HG02642 (cell line): ENCODE measurements at regions not wholly inside any gene's neighbourhood (a gene's known extent, or its start where the extent isn't known, plus 50 kb on each side); places are given as distances from the start of the nearest gene placed in this dataset.
"Not testable (repeated sequence)": the region's sequence is repeated elsewhere in the genome, so short reads cannot be mapped to it uniquely, and the experiment has no call there.

Experiments used
- ATAC-seq: cut with Tn5 transposase; IDR thresholded peaks from one replicate; pipeline ENCODE4 v1.9.1; 2021; ENCODE audit warnings: mild to moderate bottlenecking; ENCODE audit not compliant: unreplicated experiment, poor library complexity

DNA sequence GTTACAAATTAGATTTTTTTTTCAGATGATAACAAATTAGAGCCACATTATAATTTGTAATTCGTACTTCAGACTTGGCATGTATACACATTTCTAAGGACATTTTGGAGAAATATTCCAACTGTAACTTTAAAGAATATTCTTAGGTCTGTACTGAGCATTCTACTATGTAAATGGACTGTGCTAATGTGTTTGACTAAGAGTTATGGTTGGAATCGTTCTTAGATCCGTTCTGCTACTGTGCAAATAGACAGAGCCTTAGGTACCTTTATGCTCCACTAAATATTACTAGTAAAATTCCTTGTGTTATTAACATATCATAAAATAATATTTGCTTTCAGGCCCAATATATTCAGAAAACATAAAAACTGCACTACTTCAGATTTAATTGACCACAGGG lies 1180.0 kb upstream of the TENM3 start:
- no peak for ATAC-seq

DNA sequence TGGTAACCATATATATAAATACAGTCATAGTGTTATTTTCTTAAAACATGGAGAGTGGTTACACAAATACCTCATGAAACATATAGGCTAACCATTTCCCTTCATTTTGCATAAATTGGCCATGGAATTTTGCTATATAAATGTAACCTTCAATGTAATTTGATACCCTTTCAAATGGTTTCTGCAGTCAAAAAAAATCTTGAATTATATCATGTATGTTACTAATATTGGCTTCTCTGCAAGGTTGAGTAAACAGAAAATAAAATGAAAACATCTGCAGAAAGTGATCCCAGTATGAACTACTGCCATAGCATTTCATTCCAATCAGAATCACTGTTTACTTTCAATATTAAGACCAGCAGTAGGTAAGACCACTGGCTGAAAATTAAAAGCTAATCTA lies 1165.9 kb upstream of the TENM3 start:
- no peak for ATAC-seq

DNA sequence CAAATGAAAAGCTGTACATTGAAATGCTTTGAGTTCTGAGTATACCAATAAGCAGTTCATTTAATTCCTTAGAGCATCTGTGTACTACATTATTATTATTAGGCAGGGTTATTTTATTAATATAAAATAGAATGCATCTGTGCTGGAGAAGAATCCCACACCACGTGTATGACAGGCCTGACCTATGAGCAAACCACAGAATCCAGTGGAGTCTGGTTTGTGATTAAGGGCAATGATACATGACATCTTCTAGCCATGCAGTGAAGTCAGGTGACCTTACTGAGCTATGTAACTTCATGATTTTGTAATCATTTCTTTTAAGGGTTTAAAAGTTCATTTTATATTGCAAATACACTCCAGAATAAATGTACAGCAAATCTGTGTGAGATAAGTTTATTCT lies 1165.0 kb upstream of the TENM3 start:
- ATAC-seq, result no peak

DNA sequence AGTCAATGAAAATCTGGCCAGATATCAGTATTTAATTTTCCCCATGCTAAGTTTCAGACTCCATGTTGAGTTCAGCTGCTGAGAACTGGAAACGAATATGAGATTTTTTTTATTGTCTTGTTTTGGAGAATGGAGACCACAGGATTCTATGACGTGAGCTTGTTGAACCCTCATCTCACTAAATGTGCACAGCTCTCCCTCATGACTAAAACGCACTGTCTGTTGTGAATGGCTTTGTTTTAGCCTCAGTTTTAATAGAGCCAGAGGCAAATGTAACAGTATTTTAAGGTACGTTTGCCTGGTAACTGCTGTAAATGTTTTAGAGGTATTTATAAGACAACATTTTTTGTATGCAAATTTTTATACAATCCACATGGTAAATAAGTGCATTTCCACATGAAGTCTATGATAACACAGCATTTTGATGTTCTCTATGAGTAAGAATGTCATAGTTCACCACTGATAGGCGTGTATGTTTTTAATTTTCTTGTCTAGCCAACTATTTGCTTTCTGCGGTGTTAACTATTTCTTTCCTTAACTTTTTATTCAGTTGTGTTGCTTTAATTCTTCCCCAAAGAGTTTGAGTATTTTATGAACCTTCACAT lies 1159.3 kb upstream of the TENM3 start:
- no peak for ATAC-seq

DNA sequence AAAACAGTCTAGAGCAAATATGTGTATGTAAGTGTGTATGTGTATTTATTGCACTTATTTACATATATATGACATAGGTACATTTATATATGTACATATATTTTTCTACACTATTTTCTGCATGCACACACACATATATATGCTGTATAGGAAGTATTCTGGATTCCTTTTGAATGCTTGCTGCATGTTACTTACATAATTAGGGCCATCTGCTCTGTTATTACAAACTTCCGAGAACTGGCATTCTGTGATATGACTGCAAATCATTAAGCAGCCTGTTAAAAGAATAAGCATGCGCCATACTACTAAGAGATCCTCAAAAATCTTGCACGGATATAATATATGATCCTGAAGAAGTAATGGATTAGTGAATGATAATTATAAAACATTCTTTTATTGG lies 1157.6 kb upstream of the TENM3 start:
- ATAC-seq, result no peak

DNA sequence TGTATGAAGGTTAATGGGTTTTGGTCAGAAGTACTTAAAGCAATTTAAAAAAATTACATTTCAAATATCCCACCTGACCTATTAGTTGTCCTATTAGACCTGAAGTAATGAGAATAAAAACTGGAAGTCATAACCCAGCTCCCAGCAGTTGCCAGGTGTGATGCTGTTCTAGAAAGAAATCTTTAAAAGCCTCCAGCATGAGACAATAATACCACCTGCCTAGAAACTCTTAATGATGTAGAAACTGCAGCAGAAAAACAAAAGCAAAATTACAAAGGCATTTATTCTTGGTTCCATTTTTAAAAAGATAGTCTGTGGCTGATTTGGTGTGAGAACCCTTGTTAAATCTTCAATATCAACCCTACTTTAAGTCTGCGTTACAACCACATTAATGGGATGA lies 1137.7 kb upstream of the TENM3 start:
- ATAC-seq, result no peak

DNA sequence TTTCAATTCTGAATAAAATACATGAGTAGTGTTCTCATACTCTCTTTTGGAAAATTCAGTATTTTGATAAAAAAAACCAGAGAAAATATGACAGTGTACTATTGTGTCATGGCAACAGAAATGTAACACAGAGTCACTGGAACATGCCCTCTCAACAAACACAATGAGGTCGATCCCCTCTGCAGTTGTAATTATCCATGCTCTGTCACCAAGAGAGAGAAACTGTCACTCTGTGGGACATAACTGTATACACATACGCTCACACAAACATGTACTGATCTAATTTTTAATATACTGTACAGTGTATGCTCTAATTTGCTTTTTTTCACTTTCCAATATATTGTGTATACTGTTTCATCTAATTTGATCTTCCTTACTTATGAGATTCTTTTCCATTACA lies 1136.8 kb upstream of the TENM3 start:
- ATAC-seq, result no peak

DNA sequence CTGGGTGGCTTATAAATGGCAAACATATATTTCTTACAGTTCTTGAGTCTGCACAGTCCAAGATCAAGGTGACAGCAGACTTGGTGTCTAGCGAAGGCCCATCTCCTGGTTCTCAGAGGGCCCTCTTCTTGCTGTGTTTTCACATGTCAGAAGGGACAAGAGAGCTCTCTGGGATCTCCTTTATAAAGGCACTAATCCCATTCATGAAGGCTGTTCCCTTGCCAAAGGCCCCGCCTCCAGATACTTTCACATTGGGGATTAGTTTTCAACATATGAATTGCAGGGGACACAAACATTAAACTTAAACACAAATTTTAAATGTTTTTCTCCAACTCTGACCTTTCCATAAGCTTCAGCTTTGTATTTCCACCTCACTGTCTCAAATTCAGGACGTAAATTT lies 1135.0 kb upstream of the TENM3 start:
- no peak for ATAC-seq

DNA sequence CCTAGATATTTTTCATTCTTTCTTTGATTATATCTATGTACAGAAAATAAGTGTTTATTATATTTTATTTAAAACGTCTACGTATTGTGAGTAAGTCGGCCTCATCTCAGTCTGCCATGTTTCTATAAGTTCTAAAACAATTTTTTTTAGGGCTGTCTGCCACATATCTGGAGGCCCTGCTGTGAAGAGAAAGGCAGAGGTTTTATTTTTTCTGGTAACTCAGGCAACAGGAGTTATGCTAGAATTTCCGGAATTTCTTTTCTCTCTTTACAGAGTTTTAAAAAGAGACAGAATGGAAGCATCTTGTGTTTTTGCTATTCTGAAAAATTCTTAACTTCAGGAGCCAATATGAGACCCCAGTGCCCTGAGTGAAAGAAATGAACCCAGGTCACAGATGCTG lies 1124.0 kb upstream of the TENM3 start:
- no peak for ATAC-seq

DNA sequence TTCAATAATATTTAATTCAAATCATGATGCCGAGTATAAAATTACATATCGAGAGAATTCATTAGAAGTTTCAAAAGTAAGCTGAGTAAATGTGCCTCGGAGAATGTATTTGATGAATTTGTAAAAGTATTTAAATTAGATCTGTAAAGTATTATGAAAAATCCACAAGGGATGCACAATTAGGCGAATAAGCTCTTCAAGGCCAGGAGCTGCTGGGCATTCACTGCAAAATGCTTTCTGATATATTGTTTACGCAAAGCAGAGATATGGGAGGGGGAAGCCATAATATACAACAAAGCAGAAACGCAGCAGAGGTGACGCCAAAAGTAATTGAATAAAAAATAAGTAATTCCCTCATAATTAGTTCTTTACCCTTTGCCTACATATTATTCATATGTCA lies 1121.5 kb upstream of the TENM3 start:
- ATAC-seq, result no peak

DNA sequence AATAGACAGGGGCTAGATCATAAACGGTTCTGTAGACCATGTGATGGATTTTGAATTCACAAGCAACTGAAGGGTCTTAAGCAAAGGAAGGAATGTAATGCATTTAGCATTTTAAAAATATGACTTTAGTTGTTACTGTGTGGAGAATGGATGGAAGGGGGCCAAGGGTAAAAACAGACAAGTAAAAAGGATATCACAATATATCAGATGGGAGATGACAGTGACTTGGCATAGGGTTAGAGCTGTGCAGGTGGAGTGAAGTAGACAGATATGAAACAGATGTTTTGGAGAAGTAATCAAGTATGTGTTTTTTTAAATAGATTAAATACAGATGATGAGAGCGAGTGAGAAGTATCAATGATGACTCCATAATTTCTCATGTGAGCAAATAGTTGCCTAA lies 1116.0 kb upstream of the TENM3 start:
- ATAC-seq, result no peak

DNA sequence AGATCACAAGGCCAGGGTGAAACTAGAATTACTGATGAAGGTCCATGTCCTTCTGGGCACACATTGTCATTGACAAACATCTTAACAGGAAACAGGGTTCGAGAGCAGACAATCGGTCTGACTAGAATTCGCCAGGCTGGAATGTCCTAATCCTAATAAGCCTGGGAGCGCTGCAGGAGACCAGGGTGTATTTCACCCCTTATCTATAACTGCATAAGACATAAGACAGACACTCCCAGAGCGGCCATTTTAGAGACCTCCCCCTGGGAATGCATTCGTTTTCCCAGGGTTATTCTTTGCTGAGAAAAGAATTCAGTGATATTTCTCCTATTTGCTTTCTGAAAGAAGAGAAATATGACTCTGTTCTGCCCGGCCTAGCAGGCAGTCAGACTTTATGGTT lies 1112.9 kb upstream of the TENM3 start:
- not testable (repeated sequence) for ATAC-seq

DNA sequence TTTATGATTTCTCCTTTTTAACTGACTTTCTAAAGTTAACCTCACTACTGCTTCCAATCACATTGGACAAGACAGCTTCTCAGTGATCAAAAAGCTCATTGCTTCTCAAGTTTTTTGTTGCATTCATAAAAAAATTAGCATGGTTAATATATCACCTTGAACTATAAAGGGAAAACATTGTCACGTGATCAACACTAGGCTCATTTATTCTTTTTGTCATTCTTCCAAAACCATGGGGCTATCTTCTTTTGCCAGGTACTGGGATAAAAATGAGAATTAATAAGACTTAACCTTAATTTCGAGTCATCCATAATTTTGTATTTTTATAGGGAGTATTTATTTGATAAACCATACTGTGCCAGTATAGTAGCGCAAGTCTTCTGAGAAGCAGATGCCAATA lies 1105.9 kb upstream of the TENM3 start:
- ATAC-seq, result no peak

DNA sequence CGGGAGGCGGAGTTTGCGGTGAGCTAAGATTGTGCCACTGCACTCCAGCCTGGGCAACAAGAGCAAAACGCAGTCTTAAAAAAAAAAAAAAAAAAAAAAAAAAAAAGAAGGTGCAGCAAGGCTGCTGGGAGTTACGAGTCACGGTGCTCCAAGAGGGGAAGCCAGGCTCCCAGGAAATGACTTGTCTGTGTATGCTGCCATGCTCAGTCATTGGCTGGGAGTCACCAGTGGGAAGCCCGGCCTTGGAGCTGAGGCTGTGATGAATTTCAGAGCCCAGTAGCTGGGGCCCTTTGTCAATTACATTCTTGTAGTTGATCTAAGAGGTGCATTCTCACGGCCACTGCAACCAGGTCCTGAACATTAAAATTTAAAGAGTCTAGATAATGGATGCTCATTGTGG lies 1105.1 kb upstream of the TENM3 start:
- no peak for ATAC-seq

DNA sequence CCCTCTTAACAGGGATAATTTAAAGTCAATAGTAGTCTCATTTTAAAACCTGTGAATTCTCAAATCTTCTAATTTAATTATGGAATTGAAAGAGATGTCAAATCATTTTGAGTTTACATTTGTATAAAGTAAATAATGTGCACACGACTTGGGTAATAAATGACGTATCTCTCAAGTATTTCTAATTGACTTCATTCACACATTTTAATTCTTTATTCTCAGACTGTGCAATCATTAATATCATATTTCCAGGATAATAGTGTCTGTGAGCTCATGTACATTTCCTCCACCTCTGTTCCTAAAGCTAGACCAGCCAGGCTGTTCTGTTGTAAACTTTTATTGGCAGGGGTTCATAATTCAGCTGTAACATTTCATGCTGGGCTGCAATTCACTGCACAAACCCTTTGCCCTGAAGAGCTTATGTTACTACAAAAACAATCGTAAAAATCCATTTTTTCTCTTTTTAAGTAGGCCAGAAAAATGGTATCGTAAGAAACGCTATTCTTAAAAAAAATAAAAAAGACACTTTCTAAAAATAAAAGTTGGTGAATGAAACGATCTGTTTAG lies 1103.1 kb upstream of the TENM3 start:
- no peak for ATAC-seq

DNA sequence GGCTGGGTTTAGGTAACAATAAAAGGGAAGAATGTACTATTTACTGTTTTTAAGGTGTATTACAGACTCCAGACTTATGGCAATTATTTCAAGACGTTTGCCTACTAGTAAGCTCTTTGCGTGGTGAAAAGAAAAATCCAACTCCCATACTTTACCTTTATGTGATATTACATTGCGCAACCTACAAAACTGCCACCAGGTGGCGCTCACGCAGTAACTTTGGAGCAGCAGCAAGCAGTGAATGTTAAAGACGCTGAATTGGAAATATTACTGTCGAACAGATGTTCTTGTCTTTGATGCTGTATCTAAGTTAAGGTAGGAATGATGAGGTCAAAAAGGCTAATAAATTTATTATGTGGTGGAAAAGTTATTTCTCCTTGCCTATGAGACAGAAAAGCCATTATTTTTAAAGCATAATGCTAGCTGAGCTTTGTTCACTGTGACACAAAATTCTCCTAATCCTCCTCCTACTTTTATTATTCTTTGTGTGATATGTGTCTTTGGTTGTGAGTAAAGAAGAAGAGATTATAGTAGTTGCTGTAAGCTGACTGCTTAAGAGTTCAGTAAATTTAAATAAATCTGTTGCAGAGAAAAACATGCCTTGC lies 1099.8 kb upstream of the TENM3 start:
- peak; percentile 92 for ATAC-seq

DNA sequence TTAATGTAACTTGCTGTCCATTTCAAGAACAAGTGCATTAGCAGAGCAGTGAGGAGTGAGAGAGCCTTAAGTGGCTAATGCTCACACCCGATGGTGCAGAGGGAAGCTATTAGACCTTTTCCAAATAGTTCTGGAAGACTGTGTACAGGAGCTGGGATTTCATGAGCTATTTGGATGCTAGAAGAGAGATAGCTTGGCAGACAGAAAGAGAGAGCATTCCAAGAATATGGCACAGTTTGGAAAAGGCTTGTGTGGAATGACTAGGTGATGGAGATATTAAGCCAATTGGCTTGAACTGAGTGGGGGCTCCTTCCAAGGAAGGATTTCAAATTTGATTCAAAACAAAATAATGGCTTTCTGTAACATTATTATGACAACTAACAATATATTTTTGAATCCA lies 1097.2 kb upstream of the TENM3 start:
- no peak for ATAC-seq

DNA sequence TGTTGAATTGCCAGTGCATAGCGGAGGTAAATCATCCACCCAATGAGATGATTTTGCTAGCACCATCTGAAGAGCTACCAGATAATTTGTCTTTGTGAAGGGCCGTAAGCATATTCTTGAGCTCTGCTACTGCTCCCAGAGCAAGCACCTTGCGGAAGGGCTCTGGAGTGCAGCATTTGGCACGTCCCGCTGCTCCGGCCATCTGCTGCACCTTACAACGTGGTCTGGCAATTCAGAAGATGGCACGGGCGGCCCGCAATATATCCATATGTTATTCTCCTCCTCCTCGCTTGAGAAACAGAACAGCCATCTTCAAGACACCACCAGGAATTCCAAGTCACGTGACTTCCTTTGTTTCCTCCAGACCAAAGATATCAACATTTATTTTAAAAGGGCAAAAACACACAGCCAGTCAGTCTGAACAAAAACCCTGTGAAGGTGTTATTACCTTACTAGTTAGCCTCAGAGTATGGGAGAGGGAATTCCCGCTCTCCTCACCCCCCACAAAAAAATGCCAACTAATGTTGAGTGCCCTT lies 1095.7 kb upstream of the TENM3 start:
- no peak for ATAC-seq

DNA sequence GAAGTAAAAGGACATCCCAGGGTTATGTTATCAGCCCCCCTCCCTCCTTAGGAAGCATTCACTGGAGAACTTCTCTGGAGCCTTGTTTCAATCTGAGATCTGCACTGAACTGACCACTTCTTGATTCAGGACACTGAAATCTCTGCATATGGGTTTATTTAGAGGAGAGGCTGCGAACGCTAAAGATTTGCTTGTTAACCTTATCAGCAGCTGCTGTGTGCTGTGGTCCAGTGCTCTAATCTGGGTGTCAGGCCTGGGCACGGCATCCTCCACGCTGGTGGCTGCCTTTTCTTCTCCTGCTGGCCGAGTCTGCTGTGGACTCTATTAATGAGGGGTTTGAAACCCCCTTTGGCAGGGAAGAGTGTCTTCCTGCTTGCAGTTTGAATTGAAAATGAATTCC lies 1094.7 kb upstream of the TENM3 start:
- ATAC-seq, result no peak

DNA sequence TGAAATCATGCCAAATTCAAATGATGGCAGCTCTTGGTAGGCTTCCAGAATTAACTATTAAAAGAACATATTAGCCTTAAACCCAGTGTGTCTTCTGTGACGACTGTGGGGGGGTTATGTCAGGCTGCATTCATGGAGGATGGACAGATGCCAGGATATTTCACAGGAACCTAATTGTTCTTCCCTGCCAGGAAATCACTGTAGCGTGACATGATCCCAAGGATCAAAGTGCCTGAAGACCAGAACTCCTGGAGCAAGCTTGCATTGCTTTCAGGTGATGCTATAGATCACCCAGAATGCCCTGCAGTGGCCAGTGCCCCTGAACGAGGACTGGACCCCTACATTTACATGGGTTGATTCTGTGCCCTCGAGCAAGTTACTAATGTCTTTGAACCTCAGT lies 1093.0 kb upstream of the TENM3 start:
- ATAC-seq, result no peak

DNA sequence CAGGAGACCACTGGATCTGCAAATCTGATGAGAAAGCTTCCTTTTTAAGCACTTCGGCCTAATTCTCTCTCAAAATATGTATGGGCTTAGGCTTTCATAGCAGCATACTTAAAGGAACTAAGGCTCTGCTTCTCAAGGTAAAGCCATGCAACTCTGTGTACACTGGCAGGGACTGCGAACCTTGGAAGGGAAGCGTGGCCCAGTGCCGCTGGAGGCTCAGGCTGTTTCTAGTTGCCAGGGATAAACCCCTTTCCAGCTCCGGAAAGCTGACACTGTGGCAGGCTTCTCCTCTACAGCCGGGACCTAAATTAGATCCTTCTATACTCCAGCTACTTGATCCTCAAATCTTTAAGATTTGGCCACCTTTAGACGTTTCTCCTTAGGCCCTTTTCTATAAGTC lies 1091.3 kb upstream of the TENM3 start:
- ATAC-seq, result no peak

DNA sequence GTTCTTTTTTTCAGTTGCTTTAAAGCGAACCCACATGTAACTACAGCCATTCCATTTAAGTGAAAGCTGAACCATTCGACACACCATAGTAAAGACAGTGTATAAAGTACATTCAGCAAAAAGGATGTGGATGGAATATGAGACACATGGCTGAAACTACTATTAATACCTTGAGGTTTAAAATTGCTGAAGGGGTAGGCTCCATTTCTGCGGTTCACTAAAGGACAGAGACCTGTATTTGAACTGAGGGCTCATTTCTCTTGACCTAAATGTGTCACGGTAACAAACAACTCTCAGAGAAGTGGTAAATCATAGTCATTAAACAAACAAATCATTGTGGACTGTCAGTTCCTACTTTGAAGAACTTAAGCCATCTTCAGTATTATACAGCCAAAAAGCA lies 1085.6 kb upstream of the TENM3 start:
- ATAC-seq, result no peak
